22Rv1 (cell line): ENCODE measurements at regions not wholly inside any gene's neighbourhood (a gene's known extent, or its start where the extent isn't known, plus 50 kb on each side); places are given as distances from the start of the nearest gene placed in this dataset.

Source experiments
- H3K27ac ChIP-seq: fragments of 450-650 bp; 2 replicates; pipeline ENCODE4 v1.5.1; 2017
- CTCF ChIP-seq: fragments of 450-650 bp; IDR thresholded peaks from 2 replicates; pipeline ENCODE4 v1.5.1; 2017; ENCODE audit warnings: mild to moderate bottlenecking
- ZFX ChIP-seq: fragments of 450-650 bp; IDR thresholded peaks from 2 replicates; pipeline ENCODE4 v1.6.1; 2017; ENCODE audit warnings: antibody characterized with exemption, borderline replicate concordance

GRCh38 chr2:142673836-142674235 is 203.6 kb upstream of the KYNU start:
- TF ChIP-seq ZFX (no peak), CTCF (no peak)

GRCh38 chr2:142672698-142673097 is 204.8 kb upstream of the KYNU start:
- H3K27ac ChIP-seq, result no peak overlapping the region
- TF ChIP-seq ZFX (no peak), CTCF (no peak)

More at GRCh38 chr2:142673836-142674235, 203.6 kb upstream of the KYNU start:
- no peak overlapping the region for H3K27ac ChIP-seq

- TF ChIP-seq CTCF (no peak), ZFX (no peak)
- H3K27ac ChIP-seq, result no peak overlapping the region
Observed at GRCh38 chr2:142670362-142670761, 207.1 kb upstream of the KYNU start.

DNA sequence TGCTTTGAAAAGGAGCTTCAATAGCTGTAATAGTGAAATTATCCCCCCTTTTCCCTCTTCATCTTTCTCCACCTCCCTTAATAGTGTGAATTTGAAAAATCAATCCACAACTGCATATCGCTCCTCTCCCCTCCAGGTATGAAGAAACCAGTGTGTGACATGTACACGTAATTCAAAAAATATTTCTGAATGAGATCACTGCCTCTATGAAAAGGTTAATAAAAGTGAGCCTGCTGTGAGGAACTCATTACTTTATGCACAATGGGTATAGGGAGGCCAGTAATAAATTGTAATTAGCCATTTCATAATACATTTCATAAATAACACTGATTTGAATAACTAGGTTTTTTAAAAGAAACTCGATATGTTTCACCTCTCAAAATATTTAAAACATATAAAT is 209.0 kb upstream of the KYNU start:
- H3K27ac ChIP-seq, result no peak overlapping the region
- TF ChIP-seq CTCF (no peak), ZFX (no peak)

DNA sequence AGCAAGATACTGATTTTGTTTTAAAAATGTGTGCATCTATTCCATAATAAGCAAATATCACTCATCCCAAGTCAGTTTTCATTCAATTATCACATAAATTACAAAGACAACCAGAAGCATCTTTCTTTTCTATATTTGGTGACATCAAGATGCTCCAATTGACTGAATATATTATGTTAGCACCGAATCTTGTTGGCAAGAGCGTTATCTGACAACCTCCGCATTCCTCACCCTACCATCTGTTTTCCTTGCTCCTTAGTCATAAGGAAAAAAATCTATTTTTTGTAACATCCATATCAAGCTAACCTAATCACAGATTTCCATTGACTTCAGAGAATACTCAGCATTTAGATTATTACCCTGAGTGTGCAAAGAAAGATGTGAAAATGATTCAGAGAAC is 212.2 kb upstream of the KYNU start:
- no peak for TF ChIP-seq CTCF
- H3K27ac ChIP-seq, result no peak overlapping the region

DNA sequence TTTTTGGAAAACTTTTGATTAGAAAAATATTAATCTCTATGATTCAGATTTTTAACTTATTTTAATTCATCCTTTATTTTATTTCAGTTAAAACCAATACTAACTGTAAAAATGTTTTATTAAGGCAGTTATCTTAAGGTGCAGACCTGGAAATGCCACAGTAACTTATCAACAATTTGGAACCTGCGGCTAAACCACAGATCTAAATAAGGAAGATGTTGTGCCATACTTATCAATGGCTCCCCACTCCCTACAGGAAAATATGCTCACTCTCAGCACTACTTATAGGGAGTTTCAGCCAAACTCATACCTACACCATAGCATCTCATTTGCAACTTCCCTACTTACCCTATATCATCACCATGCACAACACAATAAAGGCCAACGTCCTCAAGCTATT is 226.9 kb upstream of the KYNU start:
- no peak overlapping the region for H3K27ac ChIP-seq
- no peak for TF ChIP-seq CTCF
- no peak for TF ChIP-seq ZFX

GRCh38 chr2:142649581-142649980 is 227.9 kb upstream of the KYNU start:
- TF ChIP-seq CTCF (no peak), ZFX (no peak)
- no peak overlapping the region for H3K27ac ChIP-seq
